ENCODE measurements at regions not wholly inside any gene's neighbourhood (a gene's known extent, or its start where the extent isn't known, plus 50 kb on each side); places are given as distances from the start of the nearest gene placed in this dataset.

GRCh38 chr11:41926339-41926738 is 466.9 kb upstream of the LRRC4C start:
- no peak for TF ChIP-seq EZH2phosphoT487 (IDR thresholded peaks at IDR 0.05; ENCODE audit: low read length)
- no peak for TF ChIP-seq CTCF (IDR thresholded peaks at IDR 0.05; ENCODE audit: low read length)

All from MM.1S (cell line).